Kidney tubule cell (primary cell): ENCODE measurements at regions not wholly inside any gene's neighbourhood (a gene's known extent, or its start where the extent isn't known, plus 50 kb on each side); places are given as distances from the start of the nearest gene placed in this dataset.

ENCODE experiments used
- DNase-seq: peaks from one replicate; pipeline ENCODE4 v3.0.0-alpha.2; 2018; ENCODE audit warnings: low spot score

GRCh38 chr10:10642189-10642588, 375.5 kb upstream of the CELF2 start:
- no peak for DNase-seq

- no peak for DNase-seq
Observed at GRCh38 chr10:10642751-10643150, 374.9 kb upstream of the CELF2 start.

GRCh38 chr10:10644008-10644646, 373.5 kb upstream of the CELF2 start:
- no peak for DNase-seq

GRCh38 chr10:10644676-10645385, 372.8 kb upstream of the CELF2 start:
- no peak for DNase-seq

GRCh38 chr10:10647331-10647730, 370.3 kb upstream of the CELF2 start:
- no peak for DNase-seq

- no peak for DNase-seq
Observed at GRCh38 chr10:10657139-10657760, 360.4 kb upstream of the CELF2 start.

GRCh38 chr10:10658172-10658785, 359.4 kb upstream of the CELF2 start:
- no peak for DNase-seq

GRCh38 chr10:10660054-10660453, 357.6 kb upstream of the CELF2 start:
- no peak for DNase-seq

GRCh38 chr10:10661176-10661575, 356.5 kb upstream of the CELF2 start:
- DNase-seq: no peak

- no peak for DNase-seq
Observed at GRCh38 chr10:10662716-10663408, 354.8 kb upstream of the CELF2 start.

- DNase-seq: no peak
Observed at GRCh38 chr10:10663622-10664021, 354.1 kb upstream of the CELF2 start.

GRCh38 chr10:10665750-10666149, 351.9 kb upstream of the CELF2 start:
- no peak for DNase-seq

- DNase-seq: no peak
Observed at GRCh38 chr10:10667466-10667865, 350.2 kb upstream of the CELF2 start.

GRCh38 chr10:10676972-10677371, 340.7 kb upstream of the CELF2 start:
- DNase-seq: no peak

GRCh38 chr10:10677479-10677878, 340.2 kb upstream of the CELF2 start:
- DNase-seq: peak; percentile 51

- no peak for DNase-seq
Observed at GRCh38 chr10:10680496-10680895, 337.2 kb upstream of the CELF2 start.

GRCh38 chr10:10684972-10685371, 332.7 kb upstream of the CELF2 start:
- no peak for DNase-seq

- DNase-seq: no peak
Observed at GRCh38 chr10:10685566-10685965, 332.1 kb upstream of the CELF2 start.

- DNase-seq: no peak
Observed at GRCh38 chr10:10687751-10688150, 329.9 kb upstream of the CELF2 start.

GRCh38 chr10:10699427-10699826, 318.2 kb upstream of the CELF2 start:
- no peak for DNase-seq

GRCh38 chr10:10701084-10701611, 316.5 kb upstream of the CELF2 start:
- no peak for DNase-seq

- DNase-seq: no peak
Observed at GRCh38 chr10:10702211-10702610, 315.5 kb upstream of the CELF2 start.
